ENCODE measurements at regions not wholly inside any gene's neighbourhood (a gene's known extent, or its start where the extent isn't known, plus 50 kb on each side); places are given as distances from the start of the nearest gene placed in this dataset.
"Not testable (repeated sequence)": the region's sequence is repeated elsewhere in the genome, so short reads cannot be mapped to it uniquely, and the experiment has no call there.

DNA sequence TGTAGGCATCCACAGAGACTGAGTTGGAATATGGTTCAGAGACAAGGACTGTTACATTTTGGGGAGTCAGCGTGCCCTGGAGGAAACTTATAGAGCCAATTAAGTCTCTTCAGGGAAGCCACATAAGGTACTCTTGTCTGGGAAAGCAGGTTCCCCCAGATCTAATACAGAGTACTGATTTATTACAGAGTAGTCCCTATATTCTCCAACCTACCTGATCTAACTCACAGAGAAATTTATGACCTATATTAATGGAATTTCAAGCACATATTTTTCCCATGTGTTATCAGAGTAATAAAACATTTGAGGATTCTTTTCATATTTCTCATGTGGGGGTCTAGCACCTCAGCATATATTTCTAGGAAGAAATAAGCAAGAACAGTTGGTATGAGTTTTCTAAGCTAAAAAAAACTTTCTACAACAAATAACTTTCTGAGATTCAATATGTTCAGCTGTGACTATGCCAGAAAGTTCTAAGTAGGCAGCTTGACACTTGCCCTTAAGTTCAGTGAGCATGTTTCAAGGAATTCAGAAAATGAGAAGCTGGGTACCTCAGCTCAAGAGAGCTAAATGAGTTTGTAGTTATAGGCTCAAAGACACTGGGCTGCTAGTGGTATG, 75.3 kb upstream of the COL8A1 start:
- intact Hi-C loops (cut with micrococcal nuclease): no loop called here

DNA sequence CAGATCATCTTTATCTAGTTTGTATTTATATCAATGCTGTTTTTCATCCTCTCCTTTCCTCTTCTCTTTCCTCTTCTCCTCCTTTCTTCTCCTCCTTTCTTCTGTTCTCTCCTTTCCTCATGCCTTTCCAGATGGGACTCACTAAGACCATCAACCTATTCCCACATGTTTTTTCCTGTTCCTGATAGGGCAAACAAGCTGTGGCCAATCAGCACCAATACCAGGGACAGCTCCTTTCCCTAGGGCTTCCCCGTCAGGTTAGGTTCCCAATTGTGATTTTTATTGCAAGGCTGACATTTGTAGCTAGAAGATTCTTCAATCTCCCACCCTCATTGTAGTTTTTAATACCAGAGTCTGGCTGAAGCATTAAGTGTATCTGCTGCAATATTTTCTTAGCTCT, 76.3 kb upstream of the COL8A1 start:
- ChIA-PET POLR2A (no interaction called here), CTCF (no interaction called here)
- no peak overlapping the region for H3K4me3 Mint-ChIP-seq
- no peaks in the 10 kb centered on the region for H3K36me3 Mint-ChIP-seq (ENCODE audit: low read depth)
- intact Hi-C loops (cut with micrococcal nuclease): no loop called here
- DNase-seq (no peak), ATAC-seq (no peak)
- TF ChIP-seq, protein P1, sequence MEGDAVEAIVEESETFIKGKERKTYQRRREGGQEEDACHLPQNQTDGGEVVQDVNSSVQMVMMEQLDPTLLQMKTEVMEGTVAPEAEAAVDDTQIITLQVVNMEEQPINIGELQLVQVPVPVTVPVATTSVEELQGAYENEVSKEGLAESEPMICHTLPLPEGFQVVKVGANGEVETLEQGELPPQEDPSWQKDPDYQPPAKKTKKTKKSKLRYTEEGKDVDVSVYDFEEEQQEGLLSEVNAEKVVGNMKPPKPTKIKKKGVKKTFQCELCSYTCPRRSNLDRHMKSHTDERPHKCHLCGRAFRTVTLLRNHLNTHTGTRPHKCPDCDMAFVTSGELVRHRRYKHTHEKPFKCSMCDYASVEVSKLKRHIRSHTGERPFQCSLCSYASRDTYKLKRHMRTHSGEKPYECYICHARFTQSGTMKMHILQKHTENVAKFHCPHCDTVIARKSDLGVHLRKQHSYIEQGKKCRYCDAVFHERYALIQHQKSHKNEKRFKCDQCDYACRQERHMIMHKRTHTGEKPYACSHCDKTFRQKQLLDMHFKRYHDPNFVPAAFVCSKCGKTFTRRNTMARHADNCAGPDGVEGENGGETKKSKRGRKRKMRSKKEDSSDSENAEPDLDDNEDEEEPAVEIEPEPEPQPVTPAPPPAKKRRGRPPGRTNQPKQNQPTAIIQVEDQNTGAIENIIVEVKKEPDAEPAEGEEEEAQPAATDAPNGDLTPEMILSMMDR (IDR thresholded peaks at IDR 0.05): no peak
- no peaks in the 10 kb centered on the region for H3K27me3 Mint-ChIP-seq
- peaks cover 3% of the 10 kb centered on the region for H3K9me3 Mint-ChIP-seq
- no peaks in the 10 kb centered on the region for H3K4me1 Mint-ChIP-seq (ENCODE audit: low read depth)
- H3K27ac Mint-ChIP-seq: no peak overlapping the region

More for the DNA sequence above, 75.3 kb upstream of the COL8A1 start:
- peaks cover 3% of the 10 kb centered on the region for H3K9me3 Mint-ChIP-seq
- DNase-seq (no peak), ATAC-seq (no peak)
- ChIA-PET CTCF (no interaction called here), POLR2A (no interaction called here)
- no peaks in the 10 kb centered on the region for H3K4me1 Mint-ChIP-seq (ENCODE audit: low read depth)
- TF ChIP-seq, protein P1 (IDR thresholded peaks at IDR 0.05): no peak
- no peaks in the 10 kb centered on the region for H3K27me3 Mint-ChIP-seq
- H3K27ac Mint-ChIP-seq: no peak overlapping the region
- H3K36me3 Mint-ChIP-seq (ENCODE audit: low read depth): no peaks in the 10 kb centered on the region
- H3K4me3 Mint-ChIP-seq: no peak overlapping the region

DNA sequence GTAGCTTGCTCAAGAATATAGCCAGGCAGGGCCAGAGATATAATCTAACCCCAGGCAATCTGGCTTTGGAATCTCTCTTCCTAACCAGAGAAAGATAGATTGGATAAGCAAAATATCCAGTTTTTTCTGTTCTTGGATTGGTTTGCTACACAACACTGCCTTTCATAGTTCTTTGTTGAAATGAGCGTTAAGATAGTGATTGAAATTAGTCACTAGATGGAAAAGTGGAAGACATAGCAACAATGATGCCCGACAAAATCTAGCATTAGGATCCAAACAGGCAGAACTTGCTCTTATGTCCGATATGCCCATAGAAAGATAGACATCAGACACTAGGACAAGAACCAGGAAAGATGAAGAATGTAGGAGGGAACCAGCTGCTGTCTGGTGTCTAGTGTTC, 77.3 kb upstream of the COL8A1 start:
- Mint-ChIP-seq H3K36me3 (ENCODE audit: low read depth) (no peaks in the 10 kb centered on the region), H3K27me3 (no peaks in the 10 kb centered on the region), H3K27ac (no peak overlapping the region), H3K9me3 (no peaks in the 10 kb centered on the region), H3K4me1 (ENCODE audit: low read depth) (no peaks in the 10 kb centered on the region), H3K4me3 (no peak overlapping the region)
- TF ChIP-seq, protein P1 (IDR thresholded peaks at IDR 0.05): no peak
- intact Hi-C loops (cut with micrococcal nuclease): no loop called here
- ATAC-seq: no peak
- POLR2A ChIA-PET: no interaction called here
- DNase-seq: no peak
- CTCF ChIA-PET: no interaction called here

DNA sequence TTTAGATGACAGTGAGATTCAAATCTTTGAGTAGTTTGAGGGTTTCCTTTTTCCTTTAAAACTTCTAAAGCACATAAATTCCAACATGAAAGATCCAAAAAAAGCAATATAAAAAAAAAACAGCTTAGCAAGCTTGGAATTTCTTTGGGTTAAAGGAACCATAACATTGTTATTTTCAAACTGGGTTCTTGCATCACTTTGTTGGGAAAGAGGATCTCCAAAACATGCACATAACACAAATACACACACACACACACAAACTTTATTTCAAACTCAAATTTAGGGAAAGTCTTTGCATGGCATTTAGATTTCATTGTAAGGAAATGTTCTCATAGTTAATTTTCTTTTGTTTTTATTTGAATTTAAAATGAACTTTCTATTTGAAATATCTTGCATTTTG, 79.2 kb upstream of the COL8A1 start:
- no peaks in the 10 kb centered on the region for H3K9me3 Mint-ChIP-seq
- no peaks in the 10 kb centered on the region for H3K36me3 Mint-ChIP-seq (ENCODE audit: low read depth)
- ChIA-PET POLR2A (no interaction called here), CTCF (interaction anchor here (0.7 kb wide), 1 partner anchor 8 kb away, joined by 3 read pairs; no protein-coding TSS in a partner anchor)
- no peaks in the 10 kb centered on the region for H3K4me1 Mint-ChIP-seq (ENCODE audit: low read depth)
- no peaks in the 10 kb centered on the region for H3K27me3 Mint-ChIP-seq
- H3K27ac Mint-ChIP-seq: no peak overlapping the region
- intact Hi-C loops (cut with micrococcal nuclease): no loop called here
- TF ChIP-seq, protein P1 (IDR thresholded peaks at IDR 0.05): no peak
- DNase-seq (no peak), ATAC-seq (no peak)
- H3K4me3 Mint-ChIP-seq: no peak overlapping the region

DNA sequence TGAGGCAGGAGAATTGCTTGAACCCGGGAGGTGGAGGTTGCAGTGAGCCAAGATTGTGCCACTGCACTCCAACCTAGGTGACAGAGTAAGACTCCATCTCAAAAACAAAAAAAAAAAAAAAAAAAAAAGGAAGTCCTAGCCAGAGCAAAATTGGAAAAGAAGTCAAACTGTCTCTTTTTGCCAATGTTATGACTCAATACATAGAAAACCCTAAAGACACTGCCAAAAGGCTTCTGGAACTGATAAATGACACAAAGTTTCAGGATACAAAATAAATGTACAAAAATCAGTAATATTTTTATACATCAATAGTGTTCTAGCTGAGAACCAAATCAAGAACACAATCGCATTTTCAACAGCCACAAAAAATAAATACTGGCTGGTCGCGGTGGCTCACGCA, 82.5 kb upstream of the COL8A1 start:
- H3K9me3 Mint-ChIP-seq; H3K27me3 Mint-ChIP-seq; H3K27ac Mint-ChIP-seq; H3K4me1 Mint-ChIP-seq (ENCODE audit: low read depth); intact Hi-C loops (cut with micrococcal nuclease); ATAC-seq; H3K36me3 Mint-ChIP-seq (ENCODE audit: low read depth); DNase-seq; CTCF ChIA-PET; H3K4me3 Mint-ChIP-seq: not testable (repeated sequence)
- POLR2A ChIA-PET: interaction anchor here (0.5 kb wide), 1 partner anchor 145 kb away, joined by 3 read pairs; no protein-coding TSS in a partner anchor
